ENCODE measurements at regions not wholly inside any gene's neighbourhood (a gene's known extent, or its start where the extent isn't known, plus 50 kb on each side); places are given as distances from the start of the nearest gene placed in this dataset.
A peak's percentile ranks its signal among the peaks of the same experiment; 100 is the strongest.

- intact Hi-C loops (cut with DNase I), result no loop called here
- H3K36me3 ChIP-seq, result no peaks in the 10 kb centered on the region
- no peak for TF ChIP-seq CTCF (IDR thresholded peaks at IDR 0.05)
- ATAC-seq (no peak), DNase-seq (no peak)
- no peaks in the 10 kb centered on the region for H3K4me1 ChIP-seq
- no peak overlapping the region for H3K27ac ChIP-seq
- no peak overlapping the region for H3K4me3 ChIP-seq
- H3K27me3 ChIP-seq (ENCODE audit: low read depth), result no peaks in the 10 kb centered on the region
- no peaks in the 10 kb centered on the region for H3K9me3 ChIP-seq
Observed at GRCh38 chr16:14370736-14371234, 259.3 kb downstream of the PARN start.

GRCh38 chr16:14369734-14370598 lies 260.1 kb downstream of the PARN start:
- no peak overlapping the region for H3K4me3 ChIP-seq
- intact Hi-C loops (cut with DNase I), result no loop called here

GRCh38 chr16:14368399-14368798 lies 261.7 kb downstream of the PARN start:
- Histone ChIP-seq H3K27ac (no peak overlapping the region), H3K36me3 (no peaks in the 10 kb centered on the region), H3K4me1 (peaks cover 7% of the 10 kb centered on the region), H3K4me3 (no peak overlapping the region), H3K27me3 (ENCODE audit: low read depth) (no peaks in the 10 kb centered on the region), H3K9me3 (no peaks in the 10 kb centered on the region)
- intact Hi-C loops (cut with DNase I), result no loop called here
- TF ChIP-seq CTCF (IDR thresholded peaks at IDR 0.05), result no peak
- ATAC-seq, result no peak
- DNase-seq, result no peak

More at GRCh38 chr16:14369734-14370598, 260.1 kb downstream of the PARN start:
- no peak for TF ChIP-seq CTCF (IDR thresholded peaks at IDR 0.05)
- Histone ChIP-seq H3K36me3 (no peaks in the 10 kb centered on the region), H3K9me3 (no peaks in the 10 kb centered on the region), H3K27ac (no peak overlapping the region), H3K27me3 (ENCODE audit: low read depth) (no peaks in the 10 kb centered on the region), H3K4me1 (no peaks in the 10 kb centered on the region)
- ATAC-seq (peak; percentile 25 to 54), DNase-seq (no peak)

- no peaks in the 10 kb centered on the region for H3K36me3 ChIP-seq
- no peaks in the 10 kb centered on the region for H3K9me3 ChIP-seq
- no peaks in the 10 kb centered on the region for H3K27me3 ChIP-seq (ENCODE audit: low read depth)
- DNase-seq (no peak), ATAC-seq (no peak)
- no peak overlapping the region for H3K27ac ChIP-seq
- H3K4me3 ChIP-seq, result no peak overlapping the region
- intact Hi-C loops (cut with DNase I), result no loop called here
- no peak for TF ChIP-seq CTCF (IDR thresholded peaks at IDR 0.05)
- H3K4me1 ChIP-seq, result peaks cover 7% of the 10 kb centered on the region
Observed at GRCh38 chr16:14366974-14367707, 262.9 kb downstream of the PARN start.

- intact Hi-C loops (cut with DNase I), result no loop called here
- no peak overlapping the region for H3K4me3 ChIP-seq
- H3K9me3 ChIP-seq, result no peaks in the 10 kb centered on the region
- H3K27ac ChIP-seq, result no peak overlapping the region
- no peaks in the 10 kb centered on the region for H3K36me3 ChIP-seq
- TF ChIP-seq CTCF (IDR thresholded peaks at IDR 0.05), result no peak
- ATAC-seq, result no peak
- peaks cover 7% of the 10 kb centered on the region for H3K4me1 ChIP-seq
- no peaks in the 10 kb centered on the region for H3K27me3 ChIP-seq (ENCODE audit: low read depth)
- DNase-seq, result no peak
Observed at GRCh38 chr16:14366447-14366846, 263.6 kb downstream of the PARN start.
